NB4 (cell line): ENCODE measurements at regions not wholly inside any gene's neighbourhood (a gene's known extent, or its start where the extent isn't known, plus 50 kb on each side); places are given as distances from the start of the nearest gene placed in this dataset.

Experiments
- DNase-seq: peaks from one replicate; pipeline ENCODE4 v3.0.0; 2010; ENCODE audit warnings: low read depth
- H3K4me3 ChIP-seq: one replicate; pipeline ENCODE4 v1.5.1; 2011; ENCODE audit warnings: mild to moderate bottlenecking, low read depth, low read length, moderate library complexity
- CTCF ChIP-seq: IDR thresholded peaks from one replicate; pipeline ENCODE4 v1.5.1; 2012; ENCODE audit warnings: low read depth, low read length
- MAX ChIP-seq: IDR thresholded peaks from 2 replicates; pipeline ENCODE4 v1.6.1; 2011; ENCODE audit warnings: low read depth, low read length
- MYC ChIP-seq: IDR thresholded peaks from 2 replicates; pipeline ENCODE4 v1.6.1; 2011; ENCODE audit warnings: low read depth, low read length
- POLR2A ChIP-seq: IDR thresholded peaks from 2 replicates; pipeline ENCODE4 v1.6.1; 2011; ENCODE audit warnings: mild to moderate bottlenecking; ENCODE audit not compliant: insufficient read length; ENCODE audit errors: extremely low read depth

GRCh38 chr10:124328477-124329220 is 90.1 kb downstream of the OAT start:
- H3K4me3 ChIP-seq = no peak overlapping the region
- no peak for TF ChIP-seq POLR2A
- no peak for TF ChIP-seq MAX
- TF ChIP-seq MYC = no peak
- TF ChIP-seq CTCF = no peak
- no peak for DNase-seq

GRCh38 chr10:124325998-124326636 is 92.6 kb downstream of the OAT start:
- TF ChIP-seq CTCF (no peak), POLR2A (no peak), MYC (no peak), MAX (no peak)
- no peak overlapping the region for H3K4me3 ChIP-seq
- DNase-seq = no peak

GRCh38 chr10:124325633-124325914 is 93.1 kb downstream of the OAT start:
- no peak for TF ChIP-seq MYC
- TF ChIP-seq CTCF = no peak
- TF ChIP-seq POLR2A = no peak
- no peak overlapping the region for H3K4me3 ChIP-seq
- DNase-seq = no peak

GRCh38 chr10:124324856-124325632 is 93.7 kb downstream of the OAT start:
- H3K4me3 ChIP-seq = no peak overlapping the region
- no peak for TF ChIP-seq MYC
- no peak for TF ChIP-seq CTCF
- no peak for TF ChIP-seq POLR2A
- no peak for TF ChIP-seq MAX
- DNase-seq = no peak

GRCh38 chr10:124324451-124324850 is 94.3 kb downstream of the OAT start:
- no peak for DNase-seq
- TF ChIP-seq MYC (no peak), POLR2A (no peak), CTCF (no peak), MAX (no peak)
- no peak overlapping the region for H3K4me3 ChIP-seq
